NCI-H774 (cell line): ENCODE measurements at regions not wholly inside any gene's neighbourhood (a gene's known extent, or its start where the extent isn't known, plus 50 kb on each side); places are given as distances from the start of the nearest gene placed in this dataset.
"Not testable (repeated sequence)": the region's sequence is repeated elsewhere in the genome, so short reads cannot be mapped to it uniquely, and the experiment has no call there.

ENCODE experiments used
- DNase-seq: peaks from one replicate; lab custom pipeline; 2025; lab: John Stamatoyannopoulos, UW

- DNase-seq, result no peak
These were observed 259.7 kb downstream of the AHR start for GRCh38 chr7:17558135-17558534.

GRCh38 chr7:17558558-17559332 lies 260.3 kb downstream of the AHR start:
- DNase-seq, result no peak

- no peak for DNase-seq
These were observed 260.9 kb downstream of the AHR start for GRCh38 chr7:17559388-17559787.

- no peak for DNase-seq
These were observed 262.1 kb downstream of the AHR start for GRCh38 chr7:17560516-17560915.

GRCh38 chr7:17560966-17561365 lies 262.5 kb downstream of the AHR start:
- no peak for DNase-seq

- no peak for DNase-seq
These were observed 266.3 kb downstream of the AHR start for GRCh38 chr7:17564678-17565212.

- DNase-seq, result no peak
These were observed 281.7 kb downstream of the AHR start for GRCh38 chr7:17580141-17580540.

GRCh38 chr7:17580856-17581255 lies 282.4 kb downstream of the AHR start:
- no peak for DNase-seq

GRCh38 chr7:17581301-17581700 lies 282.8 kb downstream of the AHR start:
- no peak for DNase-seq

GRCh38 chr7:17582696-17583095 lies 284.2 kb downstream of the AHR start:
- not testable (repeated sequence) for DNase-seq

GRCh38 chr7:17583786-17584185 lies 285.3 kb downstream of the AHR start:
- no peak for DNase-seq

GRCh38 chr7:17584822-17585221 lies 286.4 kb downstream of the AHR start:
- no peak for DNase-seq

GRCh38 chr7:17586711-17587110 lies 288.3 kb downstream of the AHR start:
- no peak for DNase-seq

- no peak for DNase-seq
These were observed 290.3 kb downstream of the AHR start for GRCh38 chr7:17588730-17589129.

GRCh38 chr7:17589671-17590070 lies 291.2 kb downstream of the AHR start:
- DNase-seq, result no peak

- no peak for DNase-seq
These were observed 291.8 kb downstream of the AHR start for GRCh38 chr7:17590221-17590620.

GRCh38 chr7:17593819-17594419 lies 295.5 kb downstream of the AHR start:
- DNase-seq, result no peak

- DNase-seq, result no peak
These were observed 297.1 kb downstream of the AHR start for GRCh38 chr7:17595546-17595945.

- no peak for DNase-seq
These were observed 299.9 kb downstream of the AHR start for GRCh38 chr7:17598305-17598704.

- DNase-seq, result no peak
These were observed 300.4 kb downstream of the AHR start for GRCh38 chr7:17598846-17599245.

- DNase-seq, result no peak
These were observed 301.4 kb downstream of the AHR start for GRCh38 chr7:17599733-17600339.

GRCh38 chr7:17600340-17600752 lies 301.9 kb downstream of the AHR start:
- DNase-seq, result no peak

- no peak for DNase-seq
These were observed 303.5 kb downstream of the AHR start for GRCh38 chr7:17601921-17602320.
